Astrocyte (in vitro differentiated cells and primary cell): ENCODE measurements at regions not wholly inside any gene's neighbourhood (a gene's known extent, or its start where the extent isn't known, plus 50 kb on each side); places are given as distances from the start of the nearest gene placed in this dataset.

Source experiments
- CTCF ChIP-seq: IDR thresholded peaks from 2 replicates; pipeline ENCODE4 v1.5.1; 2011; ENCODE audit warnings: low read depth, mild to moderate bottlenecking, inconsistent platforms, low read length, moderate library complexity; ENCODE audit not compliant: insufficient read depth
- EZH2 ChIP-seq: IDR thresholded peaks from 2 replicates; pipeline ENCODE4 v1.6.1; 2012; ENCODE audit warnings: mild to moderate bottlenecking, low read length, inconsistent platforms; ENCODE audit not compliant: insufficient read depth

DNA sequence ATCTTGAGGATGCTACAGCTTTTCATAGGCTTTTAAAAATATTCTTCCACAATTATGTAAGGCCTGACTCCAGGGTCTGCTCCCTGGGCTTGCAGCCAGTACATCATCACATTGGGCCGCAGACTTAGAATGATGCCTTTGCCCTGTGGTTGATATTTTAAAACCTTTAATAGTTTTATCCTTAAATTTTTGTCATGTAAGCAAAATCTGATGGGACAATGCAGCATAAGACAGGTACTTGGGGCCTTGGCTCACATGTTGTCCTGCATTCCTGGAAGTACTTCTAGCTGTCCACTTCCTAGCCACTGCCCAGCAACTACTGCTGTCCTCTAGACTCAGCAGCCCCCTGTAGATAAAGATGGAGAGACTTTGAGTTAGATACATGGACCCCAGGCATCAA, 197.3 kb upstream of the SLITRK3 start:
- TF ChIP-seq CTCF (no peak), EZH2 (no peak)
